22Rv1 (cell line): ENCODE measurements at regions not wholly inside any gene's neighbourhood (a gene's known extent, or its start where the extent isn't known, plus 50 kb on each side); places are given as distances from the start of the nearest gene placed in this dataset.

Experiments
- ZFX ChIP-seq: fragments of 450-650 bp; IDR thresholded peaks from 2 replicates; pipeline ENCODE4 v1.6.1; 2017; ENCODE audit warnings: antibody characterized with exemption, borderline replicate concordance
- TF ChIP-seq, protein P1 (sequence below): fragments of 450-650 bp; IDR thresholded peaks from 2 replicates; pipeline ENCODE4 v1.5.1; 2017; ENCODE audit warnings: mild to moderate bottlenecking

GRCh38 chr20:21820688-21821087 lies 115.2 kb downstream of the PAX1 start:
- TF ChIP-seq, protein P1, sequence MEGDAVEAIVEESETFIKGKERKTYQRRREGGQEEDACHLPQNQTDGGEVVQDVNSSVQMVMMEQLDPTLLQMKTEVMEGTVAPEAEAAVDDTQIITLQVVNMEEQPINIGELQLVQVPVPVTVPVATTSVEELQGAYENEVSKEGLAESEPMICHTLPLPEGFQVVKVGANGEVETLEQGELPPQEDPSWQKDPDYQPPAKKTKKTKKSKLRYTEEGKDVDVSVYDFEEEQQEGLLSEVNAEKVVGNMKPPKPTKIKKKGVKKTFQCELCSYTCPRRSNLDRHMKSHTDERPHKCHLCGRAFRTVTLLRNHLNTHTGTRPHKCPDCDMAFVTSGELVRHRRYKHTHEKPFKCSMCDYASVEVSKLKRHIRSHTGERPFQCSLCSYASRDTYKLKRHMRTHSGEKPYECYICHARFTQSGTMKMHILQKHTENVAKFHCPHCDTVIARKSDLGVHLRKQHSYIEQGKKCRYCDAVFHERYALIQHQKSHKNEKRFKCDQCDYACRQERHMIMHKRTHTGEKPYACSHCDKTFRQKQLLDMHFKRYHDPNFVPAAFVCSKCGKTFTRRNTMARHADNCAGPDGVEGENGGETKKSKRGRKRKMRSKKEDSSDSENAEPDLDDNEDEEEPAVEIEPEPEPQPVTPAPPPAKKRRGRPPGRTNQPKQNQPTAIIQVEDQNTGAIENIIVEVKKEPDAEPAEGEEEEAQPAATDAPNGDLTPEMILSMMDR, result no peak
- no peak for TF ChIP-seq ZFX
